GM19468 (cell line): ENCODE measurements at regions not wholly inside any gene's neighbourhood (a gene's known extent, or its start where the extent isn't known, plus 50 kb on each side); places are given as distances from the start of the nearest gene placed in this dataset.

Source experiments
- ATAC-seq: cut with Tn5 transposase; IDR thresholded peaks from one replicate; pipeline ENCODE4 v1.9.1; 2021; ENCODE audit warnings: mild to moderate bottlenecking, moderate library complexity, moderate number of reproducible peaks; ENCODE audit not compliant: unreplicated experiment; ENCODE audit errors: extremely low read depth

DNA sequence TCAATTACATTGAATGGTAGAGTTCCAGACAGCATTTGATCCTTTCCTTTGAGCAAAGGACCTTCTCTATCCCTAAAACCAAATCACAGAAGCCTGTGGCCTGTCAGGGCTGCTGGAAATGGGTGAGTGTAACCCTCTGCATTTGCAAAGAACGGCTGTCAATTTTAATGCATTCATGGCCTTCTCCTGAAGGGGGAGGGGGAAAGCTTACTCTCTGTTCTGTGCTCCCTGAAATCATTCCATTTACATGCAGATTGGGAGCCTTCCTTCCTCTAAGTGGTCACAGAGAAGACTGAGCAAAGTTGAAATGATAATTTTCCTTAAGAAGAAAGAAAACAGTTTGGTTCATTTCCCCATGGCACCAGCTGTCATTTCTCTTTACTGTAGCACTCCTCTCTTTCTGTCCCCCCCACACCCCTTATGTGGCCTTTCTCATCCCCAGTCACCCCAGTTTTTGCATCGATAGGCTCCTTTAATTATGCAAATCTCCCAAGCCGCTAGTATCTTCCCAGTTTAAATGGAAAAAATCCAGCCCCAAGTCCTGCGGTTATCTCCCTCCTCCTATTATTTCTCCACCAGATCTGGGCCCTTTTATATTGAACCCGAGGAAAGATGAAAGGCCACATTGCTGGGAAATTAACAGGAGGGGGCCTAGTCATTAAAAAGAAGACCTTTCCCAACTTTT is 109.4 kb upstream of the KIRREL3 start:
- ATAC-seq: no peak

- ATAC-seq: no peak
These were observed 108.3 kb upstream of the KIRREL3 start for GRCh38 chr11:127108838-127109237.

- no peak for ATAC-seq
These were observed 106.4 kb upstream of the KIRREL3 start for GRCh38 chr11:127106938-127107337.

- no peak for ATAC-seq
These were observed 105.3 kb upstream of the KIRREL3 start for GRCh38 chr11:127105593-127106541.

DNA sequence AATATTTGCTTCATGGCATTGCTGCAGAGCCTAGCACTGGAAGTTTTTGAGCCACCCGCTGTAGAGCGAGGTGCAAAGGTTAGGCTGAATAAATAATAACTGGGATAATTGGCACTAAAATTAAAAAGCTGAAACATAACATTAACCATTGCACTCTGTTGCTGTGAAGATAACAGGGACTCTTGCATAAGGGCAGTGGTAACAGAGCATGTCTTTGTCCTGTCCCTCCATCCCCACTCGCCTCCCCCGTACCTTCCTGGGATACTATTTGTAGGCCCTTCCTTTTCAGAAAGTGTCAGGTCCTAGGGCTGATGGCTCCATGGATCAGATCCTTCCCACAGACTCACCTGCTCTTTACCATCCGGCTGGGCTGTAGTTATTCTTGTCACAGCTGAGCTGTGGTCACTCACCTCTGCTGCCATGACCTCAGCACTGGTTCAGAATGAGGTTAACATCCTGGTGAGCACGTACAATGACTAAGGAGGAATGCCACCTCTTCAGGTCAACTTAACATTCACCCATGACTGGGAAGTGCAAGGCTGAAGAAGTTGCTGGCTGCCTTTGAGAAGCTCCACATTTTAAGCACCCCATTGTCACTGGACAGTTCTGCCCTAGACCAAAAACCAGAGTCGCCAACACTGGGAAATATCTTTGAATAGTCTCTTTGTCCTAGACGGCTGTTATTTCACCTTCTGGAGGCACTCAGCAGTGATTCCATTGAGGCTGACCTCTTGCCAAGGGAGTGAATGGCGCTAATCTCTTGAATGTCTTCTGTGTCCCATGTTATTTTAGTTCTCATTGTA is 103.2 kb upstream of the KIRREL3 start:
- ATAC-seq: no peak

GRCh38 chr11:127098684-127099083 is 98.1 kb upstream of the KIRREL3 start:
- ATAC-seq: no peak

- no peak for ATAC-seq
These were observed 80.2 kb upstream of the KIRREL3 start for GRCh38 chr11:127080735-127081134.

DNA sequence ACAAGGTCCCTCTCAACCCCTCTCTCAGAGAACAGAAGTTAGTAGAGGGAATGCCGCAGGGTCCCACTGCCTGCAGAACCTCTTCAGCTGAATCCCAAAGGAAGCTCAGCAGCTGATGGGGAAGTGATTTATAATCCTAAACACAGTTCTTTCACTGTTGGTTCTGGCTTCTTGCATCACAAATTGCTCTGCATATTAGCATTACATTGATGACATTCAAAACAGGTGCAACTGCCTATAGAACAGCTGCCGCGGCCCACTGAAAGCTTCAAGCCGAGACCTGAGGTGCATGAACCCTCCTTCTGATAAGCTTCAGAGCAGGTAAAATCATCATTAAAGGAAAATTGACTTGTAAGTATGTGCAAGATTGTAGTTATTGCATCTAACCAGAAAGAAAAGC is 75.2 kb upstream of the KIRREL3 start:
- ATAC-seq: no peak

- ATAC-seq: peak; percentile 96
These were observed 73.7 kb upstream of the KIRREL3 start for GRCh38 chr11:127074151-127074761.

GRCh38 chr11:127073621-127074020 is 73.1 kb upstream of the KIRREL3 start:
- no peak for ATAC-seq

GRCh38 chr11:127071606-127072005 is 71.0 kb upstream of the KIRREL3 start:
- ATAC-seq: no peak

- ATAC-seq: no peak
These were observed 70.2 kb upstream of the KIRREL3 start for GRCh38 chr11:127070808-127071207.

GRCh38 chr11:127066401-127067090 is 66.0 kb upstream of the KIRREL3 start:
- no peak for ATAC-seq

DNA sequence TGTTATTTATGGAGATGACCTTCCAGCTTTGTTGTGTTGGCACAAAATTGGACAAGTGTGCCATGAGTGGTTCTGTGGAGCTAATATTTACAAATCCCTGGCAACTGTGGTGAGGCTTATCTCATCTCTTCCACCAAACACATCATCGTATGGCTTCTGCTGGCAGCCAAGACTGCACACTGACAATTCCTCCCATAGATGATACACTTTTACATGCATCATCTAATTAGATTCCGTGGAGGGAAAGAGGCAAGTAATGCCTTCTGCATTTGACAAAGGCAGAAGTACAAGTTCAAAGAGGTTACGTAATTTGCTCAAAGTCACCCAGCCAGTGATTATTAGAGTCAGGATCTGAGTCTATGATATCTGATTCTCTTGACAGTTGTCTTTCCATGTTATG is 62.7 kb upstream of the KIRREL3 start:
- ATAC-seq: no peak

DNA sequence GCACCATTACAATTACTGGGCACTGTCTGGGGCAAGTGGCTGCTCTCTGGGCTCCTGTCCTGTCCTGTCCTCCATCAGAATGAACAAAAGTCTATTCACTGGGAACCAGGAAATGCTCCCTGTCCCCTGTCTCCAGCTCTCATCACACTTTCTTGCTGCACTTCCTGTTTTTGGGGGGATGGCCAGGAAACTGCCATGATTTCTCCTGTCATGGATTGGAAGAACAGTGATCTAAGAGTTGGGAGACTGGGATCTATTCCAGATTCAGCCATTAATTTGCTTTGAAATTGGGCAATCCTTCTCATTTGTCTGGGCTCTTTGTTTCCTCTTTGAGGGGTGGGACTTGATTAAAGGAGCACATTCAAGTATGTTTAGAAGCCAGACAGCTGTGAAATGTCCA is 61.4 kb upstream of the KIRREL3 start:
- ATAC-seq: no peak

- no peak for ATAC-seq
These were observed 59.2 kb upstream of the KIRREL3 start for GRCh38 chr11:127059750-127060149.

DNA sequence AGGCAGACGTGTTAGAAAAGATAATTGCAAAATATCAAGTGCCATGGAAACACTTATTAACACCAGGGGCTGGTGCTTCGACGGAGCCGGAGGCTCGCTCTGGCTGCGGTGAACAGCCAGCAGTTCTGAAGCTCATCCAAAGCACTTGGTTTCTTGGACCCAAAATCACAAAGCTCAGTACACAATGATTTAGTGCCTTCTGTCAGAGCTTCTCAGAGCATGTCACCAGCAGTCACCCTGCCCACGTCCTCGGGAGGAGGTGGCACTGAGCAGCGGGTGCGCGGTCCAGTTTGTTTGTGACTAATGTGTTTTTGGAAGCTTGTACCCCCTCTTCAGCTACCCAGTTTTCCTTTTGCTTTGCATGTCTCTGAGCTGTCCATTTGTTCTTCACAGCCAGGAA is 58.7 kb upstream of the KIRREL3 start:
- no peak for ATAC-seq

DNA sequence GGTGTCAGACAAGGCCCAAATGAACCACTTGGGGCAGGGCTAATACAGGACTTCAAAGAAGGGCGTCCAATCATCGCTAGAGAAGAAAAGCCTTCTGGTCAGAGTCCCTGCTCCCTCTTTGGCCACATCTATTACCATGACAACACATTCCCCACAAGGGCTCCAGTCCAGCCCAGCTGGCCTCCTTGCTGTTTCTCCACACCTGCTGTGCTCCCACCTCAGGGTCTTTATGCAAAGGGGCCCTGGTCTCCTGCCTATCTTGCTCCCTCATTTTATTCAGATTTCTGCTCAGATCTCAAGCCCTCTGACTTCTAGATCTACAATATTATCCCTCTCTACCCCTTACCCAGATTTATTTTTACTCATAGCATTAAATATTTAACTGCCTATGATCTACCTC is 58.0 kb upstream of the KIRREL3 start:
- no peak for ATAC-seq

DNA sequence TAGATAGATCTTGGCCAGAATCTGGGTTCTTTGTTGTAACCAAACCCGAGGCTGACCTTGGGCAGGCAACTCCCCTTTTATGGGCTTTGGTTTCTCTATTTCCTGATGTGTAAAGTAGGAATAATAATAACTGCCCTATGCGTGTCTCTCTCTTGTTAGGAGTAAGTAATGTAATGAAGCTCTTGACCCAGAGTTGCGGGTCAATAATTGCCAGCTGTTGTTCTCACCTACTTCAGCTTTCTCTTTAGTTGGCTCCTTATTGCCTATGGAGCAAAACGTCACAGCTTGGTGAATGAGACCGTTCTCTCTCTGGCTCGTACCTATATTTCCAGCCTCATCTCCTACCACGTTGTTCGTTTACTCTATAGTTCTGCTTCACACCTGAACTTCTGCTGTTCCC is 56.6 kb upstream of the KIRREL3 start:
- ATAC-seq: no peak
